ENCODE measurements at regions not wholly inside any gene's neighbourhood (a gene's known extent, or its start where the extent isn't known, plus 50 kb on each side); places are given as distances from the start of the nearest gene placed in this dataset.

- H3K27me3 ChIP-seq (ENCODE audit: insufficient read depth, poor library complexity, severe bottlenecking), result no peaks in the 10 kb centered on the region
- no peak for TF ChIP-seq SPI1 (IDR thresholded peaks at IDR 0.05; ENCODE audit: borderline replicate concordance, low read depth)
- no peak for TF ChIP-seq GABPA (IDR thresholded peaks at IDR 0.05; ENCODE audit: low read depth)
- no peak for TF ChIP-seq POLR2AphosphoS5 (IDR thresholded peaks at IDR 0.05; ENCODE audit: low read depth)
- no peak for TF ChIP-seq REST (IDR thresholded peaks at IDR 0.05; ENCODE audit: insufficient replicate concordance, low read depth)
- TF ChIP-seq CTCF (IDR thresholded peaks at IDR 0.05; ENCODE audit: insufficient read depth, low read length), result no peak
- no peak overlapping the region for H3K27ac ChIP-seq (replicated peaks)
- no peak overlapping the region for H3K4me3 ChIP-seq (replicated peaks; ENCODE audit: insufficient read depth, low read length)
- DNase-seq (ENCODE audit: low read depth in 1 of 2, low spot score in 1 of 2), result peak in 1 of 2 experiments; percentile 21
These were observed 69.1 kb downstream of the OTP start for GRCh38 chr5:77569409-77569808.

- no peak for DNase-seq (ENCODE audit: low read depth in 1 of 2, low spot score in 1 of 2)
- H3K27me3 ChIP-seq (ENCODE audit: insufficient read depth, poor library complexity, severe bottlenecking), result no peaks in the 10 kb centered on the region
- H3K27ac ChIP-seq (replicated peaks), result no peak overlapping the region
- no peak overlapping the region for H3K4me3 ChIP-seq (replicated peaks; ENCODE audit: insufficient read depth, low read length)
- TF ChIP-seq POLR2AphosphoS5 (IDR thresholded peaks at IDR 0.05; ENCODE audit: low read depth), result no peak
- no peak for TF ChIP-seq SPI1 (IDR thresholded peaks at IDR 0.05; ENCODE audit: borderline replicate concordance, low read depth)
- TF ChIP-seq REST (IDR thresholded peaks at IDR 0.05; ENCODE audit: insufficient replicate concordance, low read depth), result no peak
- TF ChIP-seq GABPA (IDR thresholded peaks at IDR 0.05; ENCODE audit: low read depth), result no peak
- no peak for TF ChIP-seq CTCF (IDR thresholded peaks at IDR 0.05; ENCODE audit: insufficient read depth, low read length)
These were observed 70.0 kb downstream of the OTP start for GRCh38 chr5:77568555-77568954.

GRCh38 chr5:77568082-77568481 lies 70.4 kb downstream of the OTP start:
- H3K4me3 ChIP-seq (replicated peaks; ENCODE audit: insufficient read depth, low read length), result no peak overlapping the region
- no peaks in the 10 kb centered on the region for H3K27me3 ChIP-seq (ENCODE audit: insufficient read depth, poor library complexity, severe bottlenecking)
- TF ChIP-seq REST (IDR thresholded peaks at IDR 0.05; ENCODE audit: insufficient replicate concordance, low read depth) (no peak), SPI1 (IDR thresholded peaks at IDR 0.05; ENCODE audit: borderline replicate concordance, low read depth) (no peak), CTCF (IDR thresholded peaks at IDR 0.05; ENCODE audit: insufficient read depth, low read length) (no peak), POLR2AphosphoS5 (IDR thresholded peaks at IDR 0.05; ENCODE audit: low read depth) (no peak), GABPA (IDR thresholded peaks at IDR 0.05; ENCODE audit: low read depth) (no peak)
- DNase-seq (ENCODE audit: low read depth in 1 of 2, low spot score in 1 of 2), result no peak
- no peak overlapping the region for H3K27ac ChIP-seq (replicated peaks)

Data from HL-60 (cell line).